Transverse colon (tissue), 4 donors: ENCODE measurements at regions not wholly inside any gene's neighbourhood (a gene's known extent, or its start where the extent isn't known, plus 50 kb on each side); places are given as distances from the start of the nearest gene placed in this dataset.

Experiments used
- DNase-seq: peaks from one replicate; pipeline ENCODE4 v3.0.0-alpha.2; 2019
- H3K27ac ChIP-seq, 4 donors: fragments of 200-600 bp; sonication (generic); 2 replicates each; pipeline ENCODE4 v1.5.1; 2016 to 2018; ENCODE audit warnings: inconsistent platforms in 4 of 4
- H3K27me3 ChIP-seq: fragments of 200-600 bp; sonication (generic); 2 replicates; pipeline ENCODE4 v1.5.1; 2017; ENCODE audit warnings: inconsistent platforms
- H3K36me3 ChIP-seq, 4 donors: fragments of 200-600 bp; sonication (generic); 2 replicates each; pipeline ENCODE4 v1.5.1; 2017 to 2019; ENCODE audit warnings: inconsistent platforms in 4 of 4
- H3K4me1 ChIP-seq, 4 donors: fragments of 200-600 bp; sonication (generic); 2 replicates each; pipeline ENCODE4 v1.5.1; 2017 to 2020; ENCODE audit warnings: inconsistent platforms in 4 of 4
- H3K4me3 ChIP-seq, 4 donors: fragments of 200-600 bp; sonication (generic); 1 replicate in 1 of 4; 2 replicates in 3 of 4; pipeline versions ENCODE4 v1.5.1 to v1.6.1; 2017 to 2019; ENCODE audit warnings: inconsistent platforms in 4 of 4
- H3K9me3 ChIP-seq, 2 donors: fragments of 200-600 bp; sonication (generic); 2 replicates each; pipeline ENCODE4 v1.5.1; 2017 to 2019; ENCODE audit warnings: inconsistent platforms in 2 of 2
- EP300 ChIP-seq: sonication (generic); formaldehyde crosslinking; IDR thresholded peaks from one replicate; pipeline ENCODE4 v1.6.1; 2017; ENCODE audit warnings: antibody characterized with exemption, low read depth
- POLR2A ChIP-seq: fragments of 450-650 bp; IDR thresholded peaks from one replicate; pipeline ENCODE4 v1.6.1; 2016; ENCODE audit warnings: antibody characterized with exemption, mild to moderate bottlenecking, moderate library complexity
- POLR2AphosphoS5 ChIP-seq, 3 donors: sonication (generic); formaldehyde crosslinking; IDR thresholded peaks; one replicate each; pipeline ENCODE4 v1.6.1; 2016; ENCODE audit warnings: antibody characterized with exemption in 3 of 3
- WGBS, 2 donors: methylation state at CpG; one replicate each; pipeline ENCODE4 v1.1.5; 2018; ENCODE audit warnings: low coverage in 1 of 2; 5-methylcytosine and 5-hydroxymethylcytosine counted together
- in situ Hi-C, 4 donors: fragments of 200-750 bp; cut with MboI; loops; one replicate each; pipeline versions ENCODE4 v1.15.0 to v1.15.1; 2017; ENCODE audit warnings: low sequenced_read_pairs in 3 of 4, low pct_ligation_motif_present in 1 of 4, low pct_unique_long_range_greater_than_20kb in 1 of 4
- intact Hi-C: fragments of 100-400 bp; cut with DNase I; formaldehyde crosslinking; loops from one replicate; pipeline ENCODE4 v1.15.1; 2023; ENCODE audit warnings: low total_unique reads
- TF ChIP-seq, protein P1 (sequence below), 5 experiments: fragments of 200-600 bp in 3 of 5; fragments of 450-650 bp in 2 of 5; sonication (generic) in 3 of 5; IDR thresholded peaks; 1 replicate in 2 of 5; 2 replicates in 3 of 5; pipeline ENCODE4 v1.5.1; 2016 to 2017; ENCODE audit warnings: antibody characterized with exemption in 5 of 5, inconsistent platforms in 3 of 5, mild to moderate bottlenecking in 2 of 5, moderate library complexity in 1 of 5

DNA sequence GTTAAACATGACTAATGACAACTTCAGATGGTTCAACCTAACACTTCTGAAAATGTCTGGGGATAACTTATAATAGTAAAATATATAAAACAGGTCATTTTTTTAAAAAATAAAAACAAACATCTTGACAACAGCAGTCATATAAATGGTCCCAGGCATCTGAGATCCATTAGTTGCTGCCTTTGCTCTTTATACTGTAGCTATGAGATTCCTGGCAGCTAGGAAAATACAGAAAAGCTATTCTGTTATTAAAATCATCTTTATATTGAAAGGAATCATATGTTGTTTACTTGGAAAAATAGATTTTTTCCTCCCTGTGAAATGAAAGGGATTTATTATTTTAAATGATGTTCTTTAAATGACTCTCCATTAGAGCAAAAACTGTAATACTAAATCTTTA is 55.7 kb upstream of the DEUP1 start:
- no peak overlapping the region for H3K27ac ChIP-seq
- TF ChIP-seq, protein P1, sequence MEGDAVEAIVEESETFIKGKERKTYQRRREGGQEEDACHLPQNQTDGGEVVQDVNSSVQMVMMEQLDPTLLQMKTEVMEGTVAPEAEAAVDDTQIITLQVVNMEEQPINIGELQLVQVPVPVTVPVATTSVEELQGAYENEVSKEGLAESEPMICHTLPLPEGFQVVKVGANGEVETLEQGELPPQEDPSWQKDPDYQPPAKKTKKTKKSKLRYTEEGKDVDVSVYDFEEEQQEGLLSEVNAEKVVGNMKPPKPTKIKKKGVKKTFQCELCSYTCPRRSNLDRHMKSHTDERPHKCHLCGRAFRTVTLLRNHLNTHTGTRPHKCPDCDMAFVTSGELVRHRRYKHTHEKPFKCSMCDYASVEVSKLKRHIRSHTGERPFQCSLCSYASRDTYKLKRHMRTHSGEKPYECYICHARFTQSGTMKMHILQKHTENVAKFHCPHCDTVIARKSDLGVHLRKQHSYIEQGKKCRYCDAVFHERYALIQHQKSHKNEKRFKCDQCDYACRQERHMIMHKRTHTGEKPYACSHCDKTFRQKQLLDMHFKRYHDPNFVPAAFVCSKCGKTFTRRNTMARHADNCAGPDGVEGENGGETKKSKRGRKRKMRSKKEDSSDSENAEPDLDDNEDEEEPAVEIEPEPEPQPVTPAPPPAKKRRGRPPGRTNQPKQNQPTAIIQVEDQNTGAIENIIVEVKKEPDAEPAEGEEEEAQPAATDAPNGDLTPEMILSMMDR (IDR thresholded peaks at IDR 0.05): no peak
- TF ChIP-seq EP300 (no peak), POLR2A (no peak), POLR2AphosphoS5 (IDR thresholded peaks at IDR 0.05) (no peak)
- no peak overlapping the region for H3K4me3 ChIP-seq
- no peaks in the 10 kb centered on the region for H3K27me3 ChIP-seq
- no peaks in the 10 kb centered on the region for H3K36me3 ChIP-seq
- intact Hi-C loops (no loop called here), in situ Hi-C loops (no loop called here)
- H3K9me3 ChIP-seq: no peaks in the 10 kb centered on the region
- no peak for DNase-seq
- no peaks in the 10 kb centered on the region for H3K4me1 ChIP-seq

DNA sequence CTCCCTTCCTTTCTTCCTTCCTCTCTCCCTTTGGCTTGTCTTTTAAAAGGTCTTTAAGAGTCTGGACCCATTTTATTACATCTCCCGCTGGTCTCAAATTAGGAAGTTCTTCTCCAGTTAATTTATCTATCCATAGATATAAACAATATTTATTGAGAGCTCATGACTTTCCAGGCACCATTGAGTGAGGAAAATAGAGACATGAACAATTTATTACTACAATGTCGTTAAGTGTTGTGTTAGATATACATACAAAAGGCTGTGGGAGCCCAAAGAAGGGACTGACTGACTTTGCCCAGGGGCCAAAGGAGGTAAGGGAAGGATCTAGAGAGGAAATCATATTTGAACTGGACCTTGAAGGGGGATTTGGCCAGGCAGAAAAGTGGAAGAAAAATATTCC is 51.6 kb upstream of the DEUP1 start:
- in situ Hi-C loops: no loop called here
- Histone ChIP-seq H3K4me1 (no peaks in the 10 kb centered on the region), H3K9me3 (no peaks in the 10 kb centered on the region), H3K27me3 (no peaks in the 10 kb centered on the region), H3K27ac (no peak overlapping the region), H3K4me3 (no peak overlapping the region), H3K36me3 (no peaks in the 10 kb centered on the region)
- TF ChIP-seq, protein P1 (IDR thresholded peaks at IDR 0.05): no peak
- TF ChIP-seq EP300 (no peak), POLR2A (no peak), POLR2AphosphoS5 (IDR thresholded peaks at IDR 0.05) (no peak)
- no peak for DNase-seq
- 70% methylated on average over 2 of the region's 2 CpGs for WGBS, 2 donors
- intact Hi-C loops: no loop called here

DNA sequence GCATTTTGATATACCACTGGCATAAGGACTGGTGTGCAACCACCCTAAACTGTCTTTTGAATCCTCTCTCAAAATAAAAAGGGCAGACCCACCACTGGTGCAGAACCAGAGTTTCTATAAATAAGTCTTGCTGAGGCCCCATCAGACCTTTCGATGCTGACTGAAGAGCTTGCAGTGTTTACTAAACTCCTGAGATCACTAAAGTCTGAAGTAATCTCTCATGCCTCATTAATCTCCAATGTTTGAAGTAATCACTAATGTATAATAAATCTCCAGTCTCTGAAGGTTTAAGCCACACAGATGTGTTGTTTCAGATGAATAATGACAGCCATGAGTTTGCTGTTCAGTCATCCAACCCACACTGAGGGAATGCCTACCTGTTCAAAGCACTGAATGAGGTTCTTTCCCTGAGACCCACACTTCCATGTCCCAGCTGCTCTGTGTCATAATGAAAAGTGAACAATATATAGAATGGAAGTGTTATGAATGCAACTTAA is 50.6 kb upstream of the DEUP1 start:
- in situ Hi-C loops (no loop called here), intact Hi-C loops (no loop called here)
- no peak for DNase-seq
- TF ChIP-seq, protein P1 (IDR thresholded peaks at IDR 0.05): no peak
- TF ChIP-seq POLR2AphosphoS5 (IDR thresholded peaks at IDR 0.05) (no peak), POLR2A (no peak), EP300 (no peak)
- H3K27me3 ChIP-seq: no peaks in the 10 kb centered on the region
- no peaks in the 10 kb centered on the region for H3K36me3 ChIP-seq
- no peak overlapping the region for H3K27ac ChIP-seq
- 71% methylated on average over 1 of the region's 1 CpG; no CpG with 5 or more reads in 1 of the 2 donors for WGBS, 2 donors
- no peaks in the 10 kb centered on the region for H3K4me1 ChIP-seq
- H3K9me3 ChIP-seq: no peaks in the 10 kb centered on the region
- no peak overlapping the region for H3K4me3 ChIP-seq
